ENCODE measurements at regions not wholly inside any gene's neighbourhood (a gene's known extent, or its start where the extent isn't known, plus 50 kb on each side); places are given as distances from the start of the nearest gene placed in this dataset.

- ATAC-seq: no peak
These were observed 105.0 kb downstream of the EDEM1 start for GRCh38 chr3:5292512-5292911.

GRCh38 chr3:5293207-5293606, 105.7 kb downstream of the EDEM1 start:
- intact Hi-C loops (cut with DNase I): no loop called here
- no peak for TF ChIP-seq CTCF (IDR thresholded peaks at IDR 0.05)
- no peak overlapping the region for H3K27ac ChIP-seq
- H3K4me1 ChIP-seq: no peaks in the 10 kb centered on the region
- no peaks in the 10 kb centered on the region for H3K36me3 ChIP-seq
- no peak for DNase-seq
- ATAC-seq: no peak
- H3K27me3 ChIP-seq (ENCODE audit: low read depth): no peaks in the 10 kb centered on the region
- H3K4me3 ChIP-seq: no peak overlapping the region
- peaks cover under 1% of the 10 kb centered on the region for H3K9me3 ChIP-seq

More at GRCh38 chr3:5292512-5292911, 105.0 kb downstream of the EDEM1 start:
- no peak for TF ChIP-seq CTCF (IDR thresholded peaks at IDR 0.05)
- Histone ChIP-seq H3K4me1 (no peaks in the 10 kb centered on the region), H3K9me3 (peaks cover 6% of the 10 kb centered on the region), H3K4me3 (no peak overlapping the region), H3K27me3 (ENCODE audit: low read depth) (no peaks in the 10 kb centered on the region), H3K36me3 (no peaks in the 10 kb centered on the region), H3K27ac (no peak overlapping the region)
- intact Hi-C loops (cut with DNase I): no loop called here
- no peak for DNase-seq

GRCh38 chr3:5294356-5294755, 106.8 kb downstream of the EDEM1 start:
- intact Hi-C loops (cut with DNase I): no loop called here
- TF ChIP-seq CTCF (IDR thresholded peaks at IDR 0.05): no peak
- no peak overlapping the region for H3K4me3 ChIP-seq
- ATAC-seq: no peak
- no peak overlapping the region for H3K27ac ChIP-seq
- DNase-seq: no peak
- H3K36me3 ChIP-seq: no peaks in the 10 kb centered on the region
- H3K9me3 ChIP-seq: no peaks in the 10 kb centered on the region
- H3K4me1 ChIP-seq: no peaks in the 10 kb centered on the region
- H3K27me3 ChIP-seq (ENCODE audit: low read depth): no peaks in the 10 kb centered on the region

- Histone ChIP-seq H3K9me3 (no peaks in the 10 kb centered on the region), H3K27ac (no peak overlapping the region), H3K4me1 (no peaks in the 10 kb centered on the region), H3K4me3 (no peak overlapping the region), H3K27me3 (ENCODE audit: low read depth) (no peaks in the 10 kb centered on the region), H3K36me3 (no peaks in the 10 kb centered on the region)
- no peak for DNase-seq
- ATAC-seq: no peak
- intact Hi-C loops (cut with DNase I): no loop called here
- no peak for TF ChIP-seq CTCF (IDR thresholded peaks at IDR 0.05)
These were observed 107.7 kb downstream of the EDEM1 start for GRCh38 chr3:5295191-5295690.

- no peak overlapping the region for H3K27ac ChIP-seq
- intact Hi-C loops (cut with DNase I): no loop called here
- H3K27me3 ChIP-seq (ENCODE audit: low read depth): no peaks in the 10 kb centered on the region
- no peaks in the 10 kb centered on the region for H3K4me1 ChIP-seq
- ATAC-seq: no peak
- H3K36me3 ChIP-seq: no peaks in the 10 kb centered on the region
- no peak overlapping the region for H3K4me3 ChIP-seq
- DNase-seq: no peak
- TF ChIP-seq CTCF (IDR thresholded peaks at IDR 0.05): no peak
- no peaks in the 10 kb centered on the region for H3K9me3 ChIP-seq
These were observed 108.9 kb downstream of the EDEM1 start for GRCh38 chr3:5296362-5296761.

GRCh38 chr3:5297895-5298294, 110.4 kb downstream of the EDEM1 start:
- Histone ChIP-seq H3K4me1 (no peaks in the 10 kb centered on the region), H3K36me3 (no peaks in the 10 kb centered on the region), H3K27ac (no peak overlapping the region), H3K4me3 (no peak overlapping the region), H3K9me3 (no peaks in the 10 kb centered on the region), H3K27me3 (ENCODE audit: low read depth) (no peaks in the 10 kb centered on the region)
- DNase-seq: no peak
- TF ChIP-seq CTCF (IDR thresholded peaks at IDR 0.05): no peak
- ATAC-seq: no peak
- intact Hi-C loops (cut with DNase I): no loop called here
